PC-3 (cell line): ENCODE measurements at regions not wholly inside any gene's neighbourhood (a gene's known extent, or its start where the extent isn't known, plus 50 kb on each side); places are given as distances from the start of the nearest gene placed in this dataset.

Source experiments
- EZH2 ChIP-seq: fragments of 300-600 bp; sonication (generic); IDR thresholded peaks from one replicate; pipeline ENCODE4 v1.6.1; 2017; ENCODE audit warnings: antibody characterized with exemption, mild to moderate bottlenecking, low read length; ENCODE audit not compliant: unreplicated experiment
- TF ChIP-seq, protein P1 (sequence below): fragments of 300-600 bp; sonication (generic); conservative IDR thresholded peaks from 2 replicates; pipeline ENCODE4 v1.5.1; 2017; ENCODE audit warnings: antibody characterized with exemption, low read depth, mild to moderate bottlenecking, low read length

DNA sequence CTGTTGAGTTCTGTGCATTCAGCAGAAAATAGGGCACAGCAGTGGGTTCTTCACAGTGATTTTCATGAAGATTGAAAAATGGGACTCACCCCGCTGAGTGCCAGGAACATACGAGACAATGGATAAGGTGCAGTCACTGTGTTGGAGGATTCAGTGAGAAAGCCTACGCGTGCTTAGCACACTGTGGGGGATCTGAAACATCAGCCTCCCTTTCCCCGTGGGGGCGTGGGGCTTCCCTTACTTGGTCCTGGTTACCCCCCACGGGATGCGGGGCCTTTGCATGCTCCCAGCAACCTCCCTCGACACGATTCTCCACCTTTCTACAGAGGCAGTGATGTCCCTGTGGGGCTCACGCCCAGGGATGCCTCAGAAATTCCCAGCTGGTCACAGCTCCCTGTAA lies 252.2 kb upstream of the C1orf174 start:
- TF ChIP-seq, protein P1, sequence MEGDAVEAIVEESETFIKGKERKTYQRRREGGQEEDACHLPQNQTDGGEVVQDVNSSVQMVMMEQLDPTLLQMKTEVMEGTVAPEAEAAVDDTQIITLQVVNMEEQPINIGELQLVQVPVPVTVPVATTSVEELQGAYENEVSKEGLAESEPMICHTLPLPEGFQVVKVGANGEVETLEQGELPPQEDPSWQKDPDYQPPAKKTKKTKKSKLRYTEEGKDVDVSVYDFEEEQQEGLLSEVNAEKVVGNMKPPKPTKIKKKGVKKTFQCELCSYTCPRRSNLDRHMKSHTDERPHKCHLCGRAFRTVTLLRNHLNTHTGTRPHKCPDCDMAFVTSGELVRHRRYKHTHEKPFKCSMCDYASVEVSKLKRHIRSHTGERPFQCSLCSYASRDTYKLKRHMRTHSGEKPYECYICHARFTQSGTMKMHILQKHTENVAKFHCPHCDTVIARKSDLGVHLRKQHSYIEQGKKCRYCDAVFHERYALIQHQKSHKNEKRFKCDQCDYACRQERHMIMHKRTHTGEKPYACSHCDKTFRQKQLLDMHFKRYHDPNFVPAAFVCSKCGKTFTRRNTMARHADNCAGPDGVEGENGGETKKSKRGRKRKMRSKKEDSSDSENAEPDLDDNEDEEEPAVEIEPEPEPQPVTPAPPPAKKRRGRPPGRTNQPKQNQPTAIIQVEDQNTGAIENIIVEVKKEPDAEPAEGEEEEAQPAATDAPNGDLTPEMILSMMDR: no peak
- no peak for TF ChIP-seq EZH2
